HUDEP-2 (cell line): ENCODE measurements at regions not wholly inside any gene's neighbourhood (a gene's known extent, or its start where the extent isn't known, plus 50 kb on each side); places are given as distances from the start of the nearest gene placed in this dataset.

Source experiments
- DNase-seq, 76 experiments: peaks; one replicate each; lab custom pipeline; 2025; ENCODE audit not compliant: unreplicated experiment in 76 of 76; lab: John Stamatoyannopoulos, UW

GRCh38 chr7:21135437-21135836 lies 292.4 kb upstream of the SP4 start:
- no peak for DNase-seq

GRCh38 chr7:21137640-21138039 lies 290.2 kb upstream of the SP4 start:
- DNase-seq: no peak

DNA sequence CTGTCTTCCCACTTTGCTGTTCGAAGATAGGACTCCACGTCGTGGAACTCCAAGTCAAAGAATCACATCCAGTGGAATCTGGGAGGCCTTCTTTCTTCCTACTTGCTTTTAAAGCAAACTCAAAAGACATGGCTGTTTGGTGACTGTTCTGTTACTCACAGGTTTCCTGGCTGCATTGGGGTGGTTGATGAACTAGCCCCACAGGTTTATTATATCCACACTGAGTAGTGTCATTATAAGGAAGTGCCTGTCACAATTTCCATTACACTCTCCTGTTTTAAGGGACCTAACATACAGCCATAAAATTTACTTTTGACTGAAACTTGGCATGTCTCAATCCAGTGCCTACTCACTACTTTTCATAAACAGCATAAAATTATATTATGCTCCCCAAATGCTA lies 287.3 kb upstream of the SP4 start:
- no peak for DNase-seq

- DNase-seq: no peak
These were observed 286.4 kb upstream of the SP4 start for GRCh38 chr7:21141476-21141875.

DNA sequence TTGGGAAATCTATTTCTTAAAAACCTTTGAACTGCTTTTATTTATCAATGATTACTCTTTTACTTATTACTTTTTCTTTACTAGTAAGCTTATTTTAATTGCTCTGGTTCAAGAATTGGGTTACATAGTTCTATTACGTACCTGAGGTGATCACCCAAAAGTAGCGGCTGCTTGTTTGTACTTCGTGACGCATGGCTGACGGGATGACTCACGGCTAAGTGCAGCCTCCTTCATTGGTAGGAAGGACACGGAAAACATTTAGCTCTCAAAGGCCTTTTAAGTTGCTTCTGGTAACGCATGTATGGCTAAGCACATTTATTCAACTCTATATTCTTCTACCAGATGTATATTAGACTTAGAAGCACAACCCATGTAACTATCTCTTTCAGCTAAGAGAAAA lies 285.8 kb upstream of the SP4 start:
- DNase-seq: no peak

DNA sequence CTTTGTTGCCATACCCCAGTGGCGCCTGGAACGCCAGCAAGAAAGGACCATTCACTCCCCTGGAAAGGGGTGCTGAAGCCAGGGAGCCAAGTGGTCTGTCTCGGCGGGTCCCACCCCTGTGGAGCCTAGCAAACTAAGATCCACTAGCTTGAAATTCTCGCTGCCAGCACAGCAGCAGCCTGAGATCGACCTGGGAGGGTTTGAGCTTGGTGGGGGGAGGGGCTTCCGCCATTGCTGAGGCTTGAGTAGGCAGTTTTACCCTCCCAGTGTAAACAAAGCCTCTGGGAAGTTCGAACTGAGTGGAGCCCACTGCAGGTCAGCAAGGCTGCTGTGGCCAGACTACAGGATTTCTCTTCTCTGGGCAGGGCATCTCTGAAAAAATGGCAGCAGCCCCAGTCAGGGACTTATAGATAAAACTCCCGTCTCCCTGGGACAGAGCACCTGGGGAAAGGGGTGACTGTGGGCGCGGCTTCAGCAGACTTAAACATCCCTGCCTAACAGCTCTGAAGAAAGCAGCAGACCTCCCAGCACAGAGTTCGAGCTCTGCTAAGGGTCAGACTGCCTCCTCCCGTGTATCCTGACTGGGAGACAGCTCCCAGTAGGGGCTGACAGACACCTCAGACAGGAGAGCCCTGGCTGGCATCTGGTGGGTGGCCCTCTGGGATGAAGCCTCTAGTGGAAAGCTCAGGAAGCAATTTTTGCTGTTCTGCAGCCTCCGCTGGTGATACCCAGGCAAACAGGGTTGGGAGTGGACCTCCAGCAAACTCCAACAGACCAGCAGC lies 281.1 kb upstream of the SP4 start:
- no peak for DNase-seq

- DNase-seq: no peak
These were observed 278.1 kb upstream of the SP4 start for GRCh38 chr7:21149809-21150208.

GRCh38 chr7:21154614-21155013 lies 273.3 kb upstream of the SP4 start:
- DNase-seq: no peak

DNA sequence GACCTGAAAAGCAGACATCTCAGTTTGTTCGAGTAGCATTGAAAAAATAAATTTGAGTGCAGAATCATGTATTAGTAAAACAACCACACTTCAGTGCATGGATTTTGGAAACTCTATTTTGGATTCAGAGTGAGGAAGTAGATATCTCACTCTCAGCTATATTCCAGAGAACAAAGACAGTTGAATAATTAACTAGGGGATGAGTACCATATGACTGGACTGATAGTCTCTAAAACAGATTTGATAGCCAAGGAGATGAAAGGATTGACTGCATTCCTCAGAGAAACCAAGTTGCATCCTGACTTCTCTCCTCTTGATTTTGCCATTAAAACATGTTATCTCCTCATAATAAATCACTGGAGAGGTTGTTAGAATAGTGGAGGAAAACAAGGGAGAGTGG lies 268.4 kb upstream of the SP4 start:
- DNase-seq: no peak

GRCh38 chr7:21160401-21160800 lies 267.5 kb upstream of the SP4 start:
- no peak for DNase-seq

GRCh38 chr7:21167942-21168341 lies 259.9 kb upstream of the SP4 start:
- DNase-seq: no peak

- no peak for DNase-seq
These were observed 258.0 kb upstream of the SP4 start for GRCh38 chr7:21169667-21170580.

GRCh38 chr7:21172800-21173199 lies 255.1 kb upstream of the SP4 start:
- DNase-seq: no peak

DNA sequence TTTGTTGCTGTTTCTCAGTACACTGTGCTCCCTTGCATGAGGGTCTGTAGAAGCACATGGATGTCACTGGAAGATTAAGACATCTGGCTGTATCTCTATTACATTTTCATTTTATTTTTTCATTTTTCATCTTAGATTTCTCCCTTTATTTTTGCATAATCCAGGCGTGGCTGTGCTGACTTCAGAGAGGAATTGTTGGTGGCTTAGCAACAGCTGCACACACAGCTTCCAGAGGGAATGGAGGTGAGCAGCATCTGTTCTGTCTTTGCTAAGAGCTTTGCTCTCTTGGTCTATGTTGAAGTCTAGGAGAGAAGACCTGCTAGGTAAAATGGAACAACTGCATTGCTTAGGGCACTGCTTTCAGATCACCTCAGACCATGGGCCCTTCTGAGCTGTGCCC lies 254.4 kb upstream of the SP4 start:
- no peak for DNase-seq

GRCh38 chr7:21175714-21176113 lies 252.2 kb upstream of the SP4 start:
- no peak for DNase-seq

- DNase-seq: no peak
These were observed 242.8 kb upstream of the SP4 start for GRCh38 chr7:21184942-21185652.

- no peak for DNase-seq
These were observed 242.1 kb upstream of the SP4 start for GRCh38 chr7:21185653-21186265.

- no peak for DNase-seq
These were observed 236.4 kb upstream of the SP4 start for GRCh38 chr7:21191321-21192073.

GRCh38 chr7:21192657-21193056 lies 235.2 kb upstream of the SP4 start:
- DNase-seq: no peak

- DNase-seq: no peak
These were observed 234.0 kb upstream of the SP4 start for GRCh38 chr7:21193895-21194294.
